ENCODE measurements at regions not wholly inside any gene's neighbourhood (a gene's known extent, or its start where the extent isn't known, plus 50 kb on each side); places are given as distances from the start of the nearest gene placed in this dataset.

GRCh38 chr5:44546286-44546685, 157.1 kb upstream of the FGF10 start:
- H3K4me1 ChIP-seq: no peaks in the 10 kb centered on the region
- H3K4me3 ChIP-seq: no peak overlapping the region
- no peak overlapping the region for H3K27ac ChIP-seq
- H3K27me3 ChIP-seq: no peaks in the 10 kb centered on the region
- DNase-seq: no peak
- no peaks in the 10 kb centered on the region for H3K36me3 ChIP-seq
- TF ChIP-seq POLR2A (IDR thresholded peaks at IDR 0.05): no peak
- H3K9me3 ChIP-seq: no peaks in the 10 kb centered on the region

GRCh38 chr5:44543511-44543910, 154.3 kb upstream of the FGF10 start:
- Histone ChIP-seq H3K36me3 (no peaks in the 10 kb centered on the region), H3K4me1 (no peaks in the 10 kb centered on the region), H3K9me3 (no peaks in the 10 kb centered on the region), H3K27me3 (no peaks in the 10 kb centered on the region), H3K4me3 (no peak overlapping the region), H3K27ac (no peak overlapping the region)
- no peak for DNase-seq
- TF ChIP-seq CTCF (IDR thresholded peaks at IDR 0.05) (no peak), POLR2A (IDR thresholded peaks at IDR 0.05) (no peak)

GRCh38 chr5:44542470-44542869, 153.2 kb upstream of the FGF10 start:
- Histone ChIP-seq H3K27me3 (no peaks in the 10 kb centered on the region), H3K4me3 (no peak overlapping the region), H3K36me3 (no peaks in the 10 kb centered on the region), H3K27ac (no peak overlapping the region), H3K9me3 (no peaks in the 10 kb centered on the region), H3K4me1 (no peaks in the 10 kb centered on the region)
- DNase-seq: no peak
- TF ChIP-seq POLR2A (IDR thresholded peaks at IDR 0.05) (no peak), CTCF (IDR thresholded peaks at IDR 0.05) (no peak)

- Histone ChIP-seq H3K27ac (no peak overlapping the region), H3K4me3 (no peak overlapping the region), H3K36me3 (no peaks in the 10 kb centered on the region)
Observed at GRCh38 chr5:44539602-44539919, 150.3 kb upstream of the FGF10 start.

GRCh38 chr5:44538797-44539601, 149.8 kb upstream of the FGF10 start:
- H3K4me1 ChIP-seq: no peaks in the 10 kb centered on the region
- DNase-seq: no peak
- no peaks in the 10 kb centered on the region for H3K27me3 ChIP-seq
- no peak overlapping the region for H3K27ac ChIP-seq
- TF ChIP-seq POLR2A (IDR thresholded peaks at IDR 0.05): no peak
- TF ChIP-seq CTCF (IDR thresholded peaks at IDR 0.05): no peak
- no peaks in the 10 kb centered on the region for H3K9me3 ChIP-seq
- no peak overlapping the region for H3K4me3 ChIP-seq
- no peaks in the 10 kb centered on the region for H3K36me3 ChIP-seq

More at GRCh38 chr5:44539602-44539919, 150.3 kb upstream of the FGF10 start:
- no peak for DNase-seq
- Histone ChIP-seq H3K4me1 (no peaks in the 10 kb centered on the region), H3K27me3 (no peaks in the 10 kb centered on the region), H3K9me3 (no peaks in the 10 kb centered on the region)
- TF ChIP-seq POLR2A (IDR thresholded peaks at IDR 0.05) (no peak), CTCF (IDR thresholded peaks at IDR 0.05) (no peak)

- Histone ChIP-seq H3K4me1 (no peaks in the 10 kb centered on the region), H3K4me3 (no peak overlapping the region), H3K27me3 (no peaks in the 10 kb centered on the region), H3K27ac (no peak overlapping the region), H3K9me3 (no peaks in the 10 kb centered on the region), H3K36me3 (no peaks in the 10 kb centered on the region)
- no peak for TF ChIP-seq POLR2A (IDR thresholded peaks at IDR 0.05)
- TF ChIP-seq CTCF (IDR thresholded peaks at IDR 0.05): peak in 2 of 6 experiments; percentile 12 to 28
- DNase-seq: no peak
Observed at GRCh38 chr5:44536650-44537260, 147.5 kb upstream of the FGF10 start.

All from Peyer's patch (tissue), 4 donors.